ENCODE measurements at regions not wholly inside any gene's neighbourhood (a gene's known extent, or its start where the extent isn't known, plus 50 kb on each side); places are given as distances from the start of the nearest gene placed in this dataset.

DNA sequence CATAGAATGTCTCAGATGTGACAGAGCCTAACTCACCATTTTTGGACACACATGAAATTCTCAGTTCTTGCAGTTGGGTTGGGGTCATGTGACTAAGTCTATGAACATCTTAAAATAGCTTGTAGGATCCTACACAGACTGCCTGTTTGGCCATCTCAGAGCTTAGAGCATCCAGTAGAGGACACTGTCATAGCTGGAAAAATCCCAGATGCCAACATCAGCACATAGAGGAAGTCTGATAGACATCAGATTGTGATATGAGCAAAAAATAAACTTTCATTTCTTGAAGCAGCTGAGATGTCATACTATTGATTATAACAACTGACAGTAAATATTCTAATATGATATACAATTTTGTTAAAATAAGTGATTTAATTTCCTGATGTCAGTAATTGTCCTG lies 207.1 kb downstream of the TRAM1L1 start:
- ATAC-seq: no peak
- intact Hi-C loops (cut with DNase I): no loop called here

GRCh38 chr4:116877069-116877468 lies 208.3 kb downstream of the TRAM1L1 start:
- no peak for ATAC-seq
- no peak for DNase-seq
- intact Hi-C loops (cut with DNase I): no loop called here

More for the DNA sequence above, 207.1 kb downstream of the TRAM1L1 start:
- no peak for DNase-seq

GRCh38 chr4:116872941-116873340 lies 212.4 kb downstream of the TRAM1L1 start:
- intact Hi-C loops (cut with DNase I): no loop called here
- ATAC-seq: no peak
- no peak for DNase-seq

DNA sequence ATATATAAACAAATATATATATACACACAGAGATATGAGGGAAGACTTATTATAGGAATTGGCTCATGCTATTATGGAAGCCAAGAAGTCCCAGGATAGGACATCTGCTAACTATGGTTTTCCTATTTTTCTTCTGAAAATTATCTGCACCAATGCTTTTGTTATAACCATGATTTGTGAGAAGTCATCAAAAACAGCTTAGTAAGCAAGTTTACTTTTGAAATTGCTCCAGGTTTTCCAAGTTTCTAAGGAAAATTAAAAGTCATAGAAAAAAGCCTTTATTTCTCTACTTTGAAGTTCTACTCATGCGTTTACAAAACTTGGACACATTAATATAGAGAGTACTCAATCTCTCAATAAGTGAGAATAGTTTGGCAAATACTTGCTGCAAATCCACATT lies 213.1 kb downstream of the TRAM1L1 start:
- DNase-seq: no peak
- intact Hi-C loops (cut with DNase I): no loop called here
- ATAC-seq: no peak

GRCh38 chr4:116870686-116871085 lies 214.7 kb downstream of the TRAM1L1 start:
- DNase-seq: no peak
- no peak for ATAC-seq
- intact Hi-C loops (cut with DNase I): no loop called here

GRCh38 chr4:116866106-116866505 lies 219.3 kb downstream of the TRAM1L1 start:
- ATAC-seq (no peak), DNase-seq (no peak)
- intact Hi-C loops (cut with DNase I): no loop called here

- ATAC-seq (no peak), DNase-seq (no peak)
- intact Hi-C loops (cut with DNase I): no loop called here
These were observed 222.8 kb downstream of the TRAM1L1 start for GRCh38 chr4:116862592-116862991.

- ATAC-seq (no peak), DNase-seq (no peak)
- intact Hi-C loops (cut with DNase I): no loop called here
These were observed 224.5 kb downstream of the TRAM1L1 start for GRCh38 chr4:116860891-116861290.

DNA sequence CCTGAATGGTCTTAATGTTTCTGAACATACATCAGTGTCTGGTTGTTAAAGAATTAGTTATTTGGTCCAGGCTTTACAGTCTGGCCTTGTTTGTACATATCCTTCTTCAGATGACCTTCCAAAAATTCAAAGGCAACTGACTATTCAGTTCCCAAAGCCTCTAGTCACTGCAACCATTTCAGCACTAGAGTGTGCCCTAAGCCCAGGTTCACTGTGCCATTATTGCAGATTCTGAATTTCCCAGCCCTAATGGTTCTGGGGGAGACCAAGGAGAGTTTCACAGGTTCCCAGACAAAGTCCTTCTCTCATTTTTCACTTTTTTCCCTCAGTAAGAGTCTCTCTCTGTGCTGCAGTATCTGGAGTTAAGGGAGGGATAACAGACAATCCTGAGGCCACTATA lies 235.8 kb downstream of the TRAM1L1 start:
- intact Hi-C loops (cut with DNase I): no loop called here
- DNase-seq (no peak), ATAC-seq (no peak)

DNA sequence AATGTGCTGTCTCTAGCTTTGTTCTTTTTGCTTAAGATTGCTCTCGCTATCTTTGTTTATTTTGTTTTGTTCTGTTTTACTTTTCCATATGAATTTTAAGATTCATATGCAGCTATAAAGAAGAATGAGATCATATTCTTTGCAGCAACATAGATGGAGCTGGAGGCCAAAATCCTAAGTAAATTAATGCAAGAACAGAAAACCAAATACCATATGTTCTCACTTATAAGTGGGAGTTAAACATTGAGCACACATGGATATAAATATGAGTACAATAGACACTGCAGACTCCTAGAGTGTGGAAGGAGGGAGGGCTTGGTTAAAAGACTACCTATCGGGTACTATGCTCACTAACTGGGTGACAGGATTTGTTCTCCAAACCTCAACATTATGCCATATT lies 237.8 kb downstream of the TRAM1L1 start:
- ATAC-seq (no peak), DNase-seq (no peak)
- intact Hi-C loops (cut with DNase I): no loop called here

GRCh38 chr4:116839826-116840225 lies 245.6 kb downstream of the TRAM1L1 start:
- intact Hi-C loops (cut with DNase I): no loop called here
- DNase-seq: no peak
- ATAC-seq: peak; percentile 34 to 42

DNA sequence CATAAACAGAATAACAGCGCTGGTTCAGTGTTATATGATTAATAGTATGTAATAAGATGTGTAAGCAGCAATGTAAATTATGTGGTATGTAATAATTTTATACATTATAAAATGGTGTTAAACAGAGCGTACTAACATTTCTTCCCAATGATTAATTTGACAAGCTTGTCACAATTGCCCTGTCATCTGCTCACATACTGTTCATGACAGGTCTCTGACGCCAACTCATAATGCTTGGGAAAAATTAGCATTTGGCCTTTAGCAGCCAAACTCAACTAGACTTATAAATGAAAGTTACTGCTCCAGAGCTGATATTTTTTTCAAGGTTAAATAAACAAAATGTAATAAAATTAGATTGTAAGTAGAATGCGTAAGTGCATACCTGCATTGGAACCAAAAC lies 246.8 kb downstream of the TRAM1L1 start:
- DNase-seq: no peak
- intact Hi-C loops (cut with DNase I): no loop called here

DNA sequence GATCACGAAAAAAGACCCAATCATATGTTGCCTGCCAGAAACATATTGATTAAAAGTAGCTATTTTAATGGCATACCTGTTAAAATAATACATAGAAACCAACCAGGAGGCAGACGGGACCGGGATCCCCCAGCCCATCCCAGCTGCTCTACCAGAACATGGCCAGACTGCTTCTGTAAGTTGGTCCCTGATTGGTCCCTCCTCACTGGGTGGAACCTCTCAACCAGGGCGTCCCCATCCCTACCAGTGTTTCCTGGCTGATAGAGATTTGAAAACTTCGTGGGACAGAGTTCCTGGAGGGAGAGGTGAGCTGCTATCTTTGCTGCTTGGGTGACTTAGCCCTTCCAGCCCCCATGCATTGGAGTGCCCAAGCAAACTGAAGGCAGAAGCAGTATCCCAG lies 256.2 kb downstream of the TRAM1L1 start:
- ATAC-seq: no peak
- DNase-seq: no peak
- intact Hi-C loops (cut with DNase I): no loop called here

More for the DNA sequence above, 246.8 kb downstream of the TRAM1L1 start:
- no peak for ATAC-seq

DNA sequence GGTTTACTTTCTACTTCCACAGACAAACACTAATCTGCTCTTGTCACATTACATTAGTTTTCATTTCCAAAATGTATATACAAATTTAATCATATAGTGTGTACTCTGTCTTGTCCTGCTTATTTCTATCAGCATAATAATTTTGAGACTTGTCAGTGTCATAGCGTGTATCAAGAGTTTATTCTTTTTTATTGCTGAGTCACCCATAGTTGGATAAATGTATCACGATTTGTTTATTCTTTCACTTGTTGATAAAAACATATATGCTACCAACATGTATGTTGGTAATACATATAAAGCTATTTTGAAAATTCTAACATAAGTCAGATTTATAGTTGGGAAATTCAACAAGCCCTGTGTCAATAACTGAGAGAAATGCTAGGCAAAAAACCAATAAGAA lies 261.2 kb downstream of the TRAM1L1 start:
- intact Hi-C loops (cut with DNase I): no loop called here
- ATAC-seq (no peak), DNase-seq (no peak)

- intact Hi-C loops (cut with DNase I): no loop called here
- no peak for ATAC-seq
- no peak for DNase-seq
These were observed 273.6 kb downstream of the TRAM1L1 start for GRCh38 chr4:116811730-116812129.

GRCh38 chr4:116796022-116796421 lies 289.4 kb downstream of the TRAM1L1 start:
- ATAC-seq (no peak), DNase-seq (no peak)
- intact Hi-C loops (cut with DNase I): no loop called here

GRCh38 chr4:116788723-116789122 lies 296.7 kb downstream of the TRAM1L1 start:
- DNase-seq: no peak
- intact Hi-C loops (cut with DNase I): no loop called here
- no peak for ATAC-seq

- intact Hi-C loops (cut with DNase I): no loop called here
- ATAC-seq (no peak), DNase-seq (no peak)
These were observed 330.3 kb downstream of the TRAM1L1 start for GRCh38 chr4:116755051-116755450.

GRCh38 chr4:116752027-116752426 lies 333.3 kb downstream of the TRAM1L1 start:
- no peak for DNase-seq
- ATAC-seq: no peak
- intact Hi-C loops (cut with DNase I): no loop called here

GRCh38 chr4:116736756-116737155 lies 348.6 kb downstream of the TRAM1L1 start:
- intact Hi-C loops (cut with DNase I): no loop called here
- DNase-seq (no peak), ATAC-seq (no peak)

- intact Hi-C loops (cut with DNase I): no loop called here
- DNase-seq (no peak), ATAC-seq (no peak)
These were observed 351.2 kb downstream of the TRAM1L1 start for GRCh38 chr4:116734178-116734577.

DNA sequence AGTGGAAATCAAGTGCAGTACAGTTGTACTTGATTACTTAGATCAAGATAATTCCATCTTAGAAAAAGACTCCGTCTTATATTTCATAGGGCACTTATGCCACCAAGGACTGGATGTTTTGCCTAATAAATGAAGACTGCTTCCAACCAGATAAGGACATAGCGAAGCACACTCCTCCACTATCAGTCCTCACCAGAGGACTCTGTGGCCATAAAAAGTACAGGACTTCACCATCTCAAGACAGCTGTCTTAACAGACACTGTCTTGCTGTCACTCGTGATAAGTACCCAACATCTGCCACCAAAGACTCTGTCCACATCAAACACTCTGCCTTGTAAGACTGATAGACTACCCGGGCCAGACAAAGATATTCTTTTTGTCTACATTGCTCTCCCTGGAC lies 352.0 kb downstream of the TRAM1L1 start:
- intact Hi-C loops (cut with DNase I): no loop called here
- DNase-seq (no peak), ATAC-seq (no peak)
